Panc1 (cell line): ENCODE measurements at regions not wholly inside any gene's neighbourhood (a gene's known extent, or its start where the extent isn't known, plus 50 kb on each side); places are given as distances from the start of the nearest gene placed in this dataset.

ENCODE experiments used
- ATAC-seq: fragments of 200-7000 bp; cut with Tn5 transposase; 2 replicates; pipeline ENCODE4 v1.9.1; 2020; ENCODE audit warnings: mild to moderate bottlenecking, moderate library complexity
- BruUV-seq: library from RNA; stranded (reverse); fragments of 400-500 nt; replicated peaks from 2 replicates; lab custom pipeline; 2021; lab: Mats Ljungman, UMichigan
- CTCF ChIA-PET: fragments of 300-600 bp; sonication (Branson Sonifier 250); formaldehyde crosslinking; loops from one replicate; lab custom pipeline; 2022; ENCODE audit warnings: antibody characterized with exemption; lab: Charles Lee
- POLR2A ChIA-PET: fragments of 300-600 bp; sonication (Branson Sonifier 250); formaldehyde crosslinking; loops from one replicate; lab custom pipeline; 2022; ENCODE audit warnings: antibody characterized with exemption; lab: Charles Lee
- DNase-seq: peaks from one replicate; pipeline ENCODE4 v3.0.0-alpha.2; 2010; ENCODE audit warnings: low read depth, low spot score
- H3K27ac ChIP-seq: 2 replicates; pipeline ENCODE4 v1.5.1; 2011; ENCODE audit warnings: mild to moderate bottlenecking, low read length, inconsistent platforms
- H3K27me3 ChIP-seq: fragments of 200-500 bp; sonication (Bioruptor generic); 2 replicates; pipeline ENCODE4 v1.6.0; 2014; ENCODE audit warnings: low read length, inconsistent platforms; ENCODE audit not compliant: control insufficient read depth, insufficient read depth
- H3K36me3 ChIP-seq: fragments of 200-500 bp; sonication (Bioruptor generic); 2 replicates; pipeline ENCODE4 v1.5.1; 2014; ENCODE audit warnings: inconsistent platforms, mild to moderate bottlenecking, low read length, moderate library complexity; ENCODE audit not compliant: control insufficient read depth, insufficient read depth
- H3K4me1 ChIP-seq: 2 replicates; pipeline ENCODE4 v1.5.1; 2011; ENCODE audit warnings: inconsistent platforms, mild to moderate bottlenecking, low read length, moderate library complexity; ENCODE audit not compliant: control insufficient read depth, insufficient read depth
- H3K4me3 ChIP-seq, 2 experiments: 2 replicates each; pipeline ENCODE4 v1.5.1; 2011 to 2012; ENCODE audit warnings: low read depth in 2 of 2, low read length in 2 of 2, mild to moderate bottlenecking in 2 of 2, inconsistent platforms in 1 of 2, moderate library complexity in 1 of 2
- H3K9me3 ChIP-seq: fragments of 200-500 bp; sonication (Bioruptor generic); 2 replicates; pipeline ENCODE4 v1.5.1; 2014; ENCODE audit warnings: low read depth, mild to moderate bottlenecking, inconsistent platforms, low read length, moderate library complexity; ENCODE audit not compliant: control insufficient read depth, insufficient read depth
- CTCF ChIP-seq: fragments of 450-650 bp; IDR thresholded peaks from 2 replicates; pipeline ENCODE4 v1.5.1; 2017; ENCODE audit warnings: mild to moderate bottlenecking
- POLR2AphosphoS5 ChIP-seq: IDR thresholded peaks from 2 replicates; pipeline ENCODE4 v1.6.1; 2012; ENCODE audit warnings: mild to moderate bottlenecking, low read depth, low read length, moderate library complexity
- REST ChIP-seq, 2 experiments: IDR thresholded peaks; 2 replicates each; pipeline ENCODE4 v1.6.1; 2011 to 2012; ENCODE audit warnings: low read depth in 2 of 2, control low read depth in 1 of 2, low read length in 1 of 2, mild to moderate bottlenecking in 1 of 2, moderate library complexity in 1 of 2; ENCODE audit not compliant: insufficient read depth in 1 of 2
- SIN3A ChIP-seq: IDR thresholded peaks from 2 replicates; pipeline ENCODE4 v1.6.1; 2012; ENCODE audit warnings: low read depth, mild to moderate bottlenecking, low read length, moderate library complexity, borderline replicate concordance; ENCODE audit not compliant: insufficient read depth
- TCF7L2 ChIP-seq: IDR thresholded peaks from 2 replicates; pipeline ENCODE4 v1.6.1; 2011; ENCODE audit warnings: mild to moderate bottlenecking, low read depth, low read length, inconsistent platforms
- in situ Hi-C: cut with HindIII; loops from 2 replicates; pipeline ENCODE4 v1.10.0; 2016; ENCODE audit warnings: low sequenced_read_pairs, low pct_unique_long_range_greater_than_20kb
- intact Hi-C: fragments of 100-400 bp; cut with micrococcal nuclease; formaldehyde crosslinking; loops from one replicate; pipeline ENCODE4 v1.10.0; 2022; ENCODE audit not compliant: unreplicated experiment

- TF ChIP-seq SIN3A (no peak), CTCF (no peak), POLR2AphosphoS5 (no peak), REST (IDR thresholded peaks at IDR 0.05; ENCODE audit: insufficient read depth in 1 of 2, low read depth in 2 of 2, low read length in 1 of 2) (no peak), TCF7L2 (no peak)
- Histone ChIP-seq H3K36me3 (no peaks in the 10 kb centered on the region), H3K27ac (no peak overlapping the region), H3K27me3 (no peaks in the 10 kb centered on the region), H3K9me3 (no peaks in the 10 kb centered on the region), H3K4me1 (no peaks in the 10 kb centered on the region), H3K4me3 (no peak overlapping the region)
- ChIA-PET CTCF (no interaction called here), POLR2A (interaction anchor here (0.7 kb wide), 1 partner anchor 214 kb away, joined by 3 read pairs; no protein-coding TSS in a partner anchor)
- ATAC-seq (no peak), DNase-seq (no peak)
- intact Hi-C loops (no loop called here), in situ Hi-C loops (no loop called here)
- BruUV-seq = no TSS peak
These were observed 104.6 kb downstream of the DISP1 start for GRCh38 chr1:222919478-222919865.

GRCh38 chr1:222920169-222920568 is 105.3 kb downstream of the DISP1 start:
- no peak for DNase-seq
- no peak for ATAC-seq
- no peaks in the 10 kb centered on the region for H3K9me3 ChIP-seq
- no peak overlapping the region for H3K27ac ChIP-seq
- ChIA-PET POLR2A (no interaction called here), CTCF (no interaction called here)
- no peaks in the 10 kb centered on the region for H3K4me1 ChIP-seq
- H3K27me3 ChIP-seq = no peaks in the 10 kb centered on the region
- H3K36me3 ChIP-seq = no peaks in the 10 kb centered on the region
- in situ Hi-C loops (no loop called here), intact Hi-C loops (no loop called here)
- no peak overlapping the region for H3K4me3 ChIP-seq
- TF ChIP-seq SIN3A (no peak), REST (IDR thresholded peaks at IDR 0.05; ENCODE audit: insufficient read depth in 1 of 2, low read depth in 2 of 2, low read length in 1 of 2) (no peak), POLR2AphosphoS5 (no peak), CTCF (no peak), TCF7L2 (no peak)
- BruUV-seq = no TSS peak
